HepG2 (cell line): ENCODE measurements at regions not wholly inside any gene's neighbourhood (a gene's known extent, or its start where the extent isn't known, plus 50 kb on each side); places are given as distances from the start of the nearest gene placed in this dataset.

Experiments used
- ATAC-seq: fragments of 200-7000 bp; cut with Tn5 transposase; 3 replicates; pipeline ENCODE4 v1.9.1; 2020; ENCODE audit warnings: mild to moderate bottlenecking, moderate library complexity
- BruUV-seq: library from RNA; stranded (reverse); fragments of 400-500 nt; replicated peaks from 2 replicates; lab custom pipeline; 2021; lab: Mats Ljungman, UMichigan
- CTCF ChIA-PET: fragments of 300-600 bp; formaldehyde crosslinking; extraction: SDS; loops from one replicate; lab custom pipeline; 2021; ENCODE audit warnings: low total read pairs, inconsistent platforms, low intra/inter-chr PET ratio; lab: Yijun Ruan, JAX
- POLR2A ChIA-PET: fragments of 350-600 bp; sonication (Branson Sonifier 250); formaldehyde crosslinking; loops from one replicate; lab custom pipeline; 2020; ENCODE audit warnings: antibody characterized with exemption, inconsistent platforms; lab: Yijun Ruan, JAX
- DNase-seq: peaks from one replicate; pipeline ENCODE4 v3.0.0-alpha.2; 2015; ENCODE audit warnings: low spot score
- FAIRE-seq: peaks from 3 replicates; lab custom pipeline; 2011; peaks lifted over from hg19 to GRCh38; lab: Jason Lieb, UNC
- H2AFZ ChIP-seq: one replicate; pipeline ENCODE4 v1.6.1; 2011; ENCODE audit warnings: low read length, inconsistent platforms
- H3K27ac ChIP-seq: fragments of 300-600 bp; 3 replicates; pipeline ENCODE4 v1.8.0; 2011; ENCODE audit warnings: mixed run types, mild to moderate bottlenecking, mixed read lengths, low read length, inconsistent platforms; ENCODE audit not compliant: insufficient read depth; ENCODE audit errors: extremely low read length
- H3K27me3 ChIP-seq, 2 experiments: fragments of 200-600 bp in 1 of 2; 2 replicates in 1 of 2; 3 replicates in 1 of 2; pipeline versions ENCODE4 v1.6.0 to v1.8.0; 2011; ENCODE audit warnings: low read length in 2 of 2, mild to moderate bottlenecking in 2 of 2, moderate library complexity in 2 of 2, inconsistent platforms in 1 of 2; ENCODE audit not compliant: insufficient read depth in 2 of 2, control insufficient read depth in 1 of 2
- H3K36me3 ChIP-seq, 2 experiments: fragments of 200-600 bp in 1 of 2; replicated peaks in 1 of 2; 2 replicates in 1 of 2; 3 replicates in 1 of 2; pipeline versions ENCODE4 v1.5.1 to v1.8.0; 2011; ENCODE audit warnings: low read length in 2 of 2, inconsistent platforms in 1 of 2; ENCODE audit not compliant: insufficient read depth in 2 of 2, control insufficient read depth in 1 of 2
- H3K4me1 ChIP-seq: 2 replicates; pipeline ENCODE4 v1.5.1; 2012; ENCODE audit warnings: low read length, inconsistent platforms; ENCODE audit not compliant: insufficient read depth
- H3K4me2 ChIP-seq: 2 replicates; pipeline ENCODE4 v1.6.0; 2011; ENCODE audit warnings: low read depth, low read length, inconsistent platforms
- H3K4me3 ChIP-seq, 3 experiments: fragments of 200-600 bp in 1 of 3; sonication (generic), shearing (Covaris generic) in 1 of 3; replicated peaks in 1 of 3; 2 replicates each; pipeline ENCODE4 v1.5.1; 2011 to 2016; ENCODE audit warnings: low read length in 3 of 3, inconsistent platforms in 2 of 3, low read depth in 2 of 3, mild to moderate bottlenecking in 2 of 3, control low read depth in 1 of 3, mixed read lengths in 1 of 3; ENCODE audit not compliant: insufficient read depth in 1 of 3
- H3K79me2 ChIP-seq: one replicate; pipeline ENCODE4 v1.6.1; 2011; ENCODE audit warnings: low read length, inconsistent platforms; ENCODE audit not compliant: insufficient read depth
- H3K9ac ChIP-seq: 2 replicates; pipeline ENCODE4 v1.6.0; 2011; ENCODE audit warnings: mild to moderate bottlenecking, low read depth, low read length, inconsistent platforms; ENCODE audit not compliant: insufficient read depth
- H3K9me3 ChIP-seq: 2 replicates; pipeline ENCODE4 v1.5.1; 2012; ENCODE audit warnings: mild to moderate bottlenecking, low read length
- H4K20me1 ChIP-seq: 2 replicates; pipeline ENCODE4 v1.6.0; 2011; ENCODE audit warnings: inconsistent platforms, mild to moderate bottlenecking, low read length, moderate library complexity; ENCODE audit not compliant: insufficient read depth
- ARID5B ChIP-seq: IDR thresholded peaks from 2 replicates; pipeline ENCODE4 v1.4.0; 2020; ENCODE audit warnings: mild to moderate bottlenecking, missing genetic modification reagents
- GATA4 ChIP-seq: sonication (generic); IDR thresholded peaks from 2 replicates; pipeline ENCODE4 v1.6.1; 2016; ENCODE audit warnings: antibody characterized with exemption, low read depth, borderline replicate concordance
- KAT8 ChIP-seq: IDR thresholded peaks from 2 replicates; pipeline ENCODE4 v1.6.1; 2016; ENCODE audit warnings: missing genetic modification reagents, missing compliant biosample characterization
- MTF1 ChIP-seq: sonication (generic); formaldehyde crosslinking; IDR thresholded peaks from 2 replicates; pipeline ENCODE4 v1.5.0; 2020; ENCODE audit warnings: missing genetic modification reagents
- NFYC ChIP-seq: IDR thresholded peaks from 2 replicates; pipeline ENCODE4 v1.6.1; 2016; ENCODE audit warnings: missing genetic modification reagents, missing compliant biosample characterization
- PATZ1 ChIP-seq: sonication (generic); formaldehyde crosslinking; IDR thresholded peaks from 2 replicates; pipeline ENCODE4 v1.4.0; 2020; ENCODE audit warnings: missing genetic modification reagents
- RARG ChIP-seq: sonication (generic); formaldehyde crosslinking; IDR thresholded peaks from 2 replicates; pipeline ENCODE4 v1.4.0; 2020; ENCODE audit warnings: low read depth, mild to moderate bottlenecking, missing genetic modification reagents
- ZC3H4 ChIP-seq: sonication (generic); formaldehyde crosslinking; IDR thresholded peaks from 2 replicates; pipeline ENCODE4 v1.4.0; 2020; ENCODE audit warnings: missing genetic modification reagents, borderline replicate concordance
- ZNF18 ChIP-seq: sonication (generic); formaldehyde crosslinking; IDR thresholded peaks from 2 replicates; pipeline ENCODE4 v1.8.0; 2022; ENCODE audit warnings: mild to moderate bottlenecking, missing genetic modification reagents; ENCODE audit not compliant: insufficient replicate concordance
- ZNF264 ChIP-seq: sonication (generic); formaldehyde crosslinking; IDR thresholded peaks from 2 replicates; pipeline ENCODE4 v1.4.0; 2020; ENCODE audit warnings: missing genetic modification reagents
- ZNF629 ChIP-seq: sonication (generic); formaldehyde crosslinking; conservative IDR thresholded peaks from 2 replicates; pipeline ENCODE4 v1.5.0; 2020; ENCODE audit warnings: missing genetic modification reagents
- ZNF709 ChIP-seq: sonication (generic); formaldehyde crosslinking; IDR thresholded peaks from 2 replicates; pipeline ENCODE4 v1.5.0; 2020; ENCODE audit warnings: mild to moderate bottlenecking, missing genetic modification reagents
- ZNF782 ChIP-seq: sonication (generic); formaldehyde crosslinking; IDR thresholded peaks from 2 replicates; pipeline ENCODE4 v1.4.0; 2020; ENCODE audit warnings: missing genetic modification reagents, mild to moderate bottlenecking, borderline replicate concordance
- WGBS: methylation state at CpG from one replicate; pipeline ENCODE4 v1.1.6; 2017; ENCODE audit warnings: low lambda C conversion rate; 5-methylcytosine and 5-hydroxymethylcytosine counted together
- in situ Hi-C: cut with HindIII; loops from 2 replicates; pipeline ENCODE4 v1.10.0; 2017; ENCODE audit warnings: low pct_unique_long_range_greater_than_20kb; ENCODE audit not compliant: extremely low pct_ligation_motif_present
- intact Hi-C: fragments of 100-400 bp; cut with micrococcal nuclease; formaldehyde crosslinking; loops from one replicate; pipeline ENCODE4 v1.10.0; 2022; ENCODE audit not compliant: unreplicated experiment
- TF ChIP-seq, protein P1 (sequence below): sonication (generic); formaldehyde crosslinking; IDR thresholded peaks from 2 replicates; pipeline ENCODE4 v1.4.0; 2020; ENCODE audit warnings: low read depth, mild to moderate bottlenecking, missing genetic modification reagents

DNA sequence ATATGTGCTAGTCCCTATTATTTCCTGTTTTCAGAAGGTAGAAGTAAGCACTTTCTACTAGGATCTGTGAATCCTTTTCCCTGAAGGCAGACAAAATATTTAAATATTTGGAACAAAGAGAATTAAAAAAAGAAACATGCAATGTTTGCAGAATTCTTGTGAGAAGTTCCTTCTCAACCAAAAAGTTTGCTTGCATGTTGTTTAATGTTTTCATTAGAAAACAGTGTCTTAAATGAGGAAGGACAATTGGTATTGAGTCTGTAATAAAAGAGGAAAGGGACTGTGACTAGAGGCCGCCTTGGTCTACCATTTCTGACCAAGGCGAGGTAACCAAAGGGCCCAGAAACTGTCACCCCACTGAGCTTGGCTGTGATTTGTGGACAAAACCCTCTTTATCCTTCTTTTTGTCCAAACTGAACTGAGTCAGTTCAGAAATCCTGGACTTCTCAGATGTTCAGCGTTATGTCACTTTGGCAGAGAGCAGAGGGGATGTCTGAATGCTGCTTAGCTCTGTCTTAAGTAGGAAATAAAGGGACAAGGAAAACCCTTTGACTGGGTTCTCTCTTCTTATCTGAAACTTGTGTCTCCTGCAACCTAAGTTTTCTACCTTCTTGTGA is 129.8 kb upstream of the CPM start (continued):
- TF ChIP-seq ZC3H4 (no peak), ZNF629 (CRISPR knock-in tag) (no peak), RARG (CRISPR knock-in tag) (no peak), PATZ1 (CRISPR knock-in tag) (no peak), ZNF264 (CRISPR knock-in tag) (no peak), ZNF782 (no peak), GATA4 (no peak)

DNA sequence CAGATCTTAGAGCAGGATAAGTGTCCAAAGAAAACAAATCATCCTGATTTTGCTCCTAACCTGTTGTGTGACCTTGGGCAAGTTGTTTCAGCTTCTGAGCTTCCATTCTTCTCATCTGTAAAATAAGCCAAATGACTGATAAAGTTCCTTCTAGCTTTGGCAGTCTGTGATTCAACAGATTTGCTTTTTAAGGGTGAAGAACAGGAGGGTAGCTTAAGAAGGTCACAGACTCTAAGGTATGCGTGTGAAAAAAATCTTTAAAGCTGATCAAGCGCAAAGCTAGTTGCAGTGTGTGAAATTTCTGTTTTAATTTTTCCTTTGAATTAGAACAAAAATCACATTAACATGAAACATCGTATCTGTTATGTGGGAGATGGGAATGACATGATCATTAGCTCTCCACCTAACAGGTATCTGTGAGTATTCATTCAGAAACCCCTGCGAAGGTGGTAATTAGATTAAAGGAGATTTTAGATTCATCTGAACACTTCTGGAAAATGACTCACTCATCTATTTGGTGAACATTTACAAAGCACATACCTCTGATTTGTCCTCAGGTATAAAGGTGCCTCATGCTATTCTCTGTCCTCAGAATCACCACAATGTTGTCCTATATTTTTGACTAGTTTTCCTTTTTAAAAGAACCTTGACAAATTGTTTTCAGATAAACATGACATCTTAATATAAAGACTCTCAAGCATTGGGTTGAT is 131.9 kb upstream of the CPM start:
- Histone ChIP-seq H4K20me1 (no peaks in the 10 kb centered on the region), H3K4me3 (no peak overlapping the region), H3K27me3 (peaks cover 0 to 8% of the 10 kb centered on the region in 2 experiments; a peak in 1 of 5 replicates), H3K27ac (no peak overlapping the region), H3K79me2 (no peaks in the 10 kb centered on the region), H3K9me3 (no peaks in the 10 kb centered on the region), H3K4me1 (peaks cover 18% of the 10 kb centered on the region; the same call in 1 of the 2 replicates), H3K9ac (no peak overlapping the region), H3K4me2 (no peak overlapping the region), H2AFZ (no peak overlapping the region), H3K36me3 (no peaks in the 10 kb centered on the region)
- BruUV-seq = no TSS peak
- in situ Hi-C loops (no loop called here), intact Hi-C loops (no loop called here)
- FAIRE-seq = no peak
- WGBS = 72% methylated on average over 4 of the region's 4 CpGs
- TF ChIP-seq, protein P1, sequence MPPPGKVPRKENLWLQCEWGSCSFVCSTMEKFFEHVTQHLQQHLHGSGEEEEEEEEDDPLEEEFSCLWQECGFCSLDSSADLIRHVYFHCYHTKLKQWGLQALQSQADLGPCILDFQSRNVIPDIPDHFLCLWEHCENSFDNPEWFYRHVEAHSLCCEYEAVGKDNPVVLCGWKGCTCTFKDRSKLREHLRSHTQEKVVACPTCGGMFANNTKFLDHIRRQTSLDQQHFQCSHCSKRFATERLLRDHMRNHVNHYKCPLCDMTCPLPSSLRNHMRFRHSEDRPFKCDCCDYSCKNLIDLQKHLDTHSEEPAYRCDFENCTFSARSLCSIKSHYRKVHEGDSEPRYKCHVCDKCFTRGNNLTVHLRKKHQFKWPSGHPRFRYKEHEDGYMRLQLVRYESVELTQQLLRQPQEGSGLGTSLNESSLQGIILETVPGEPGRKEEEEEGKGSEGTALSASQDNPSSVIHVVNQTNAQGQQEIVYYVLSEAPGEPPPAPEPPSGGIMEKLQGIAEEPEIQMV (CRISPR knock-in tag) = no peak
- TF ChIP-seq KAT8 (CRISPR knock-in tag) = no peak
- no peak for TF ChIP-seq ZNF709 (CRISPR knock-in tag)
- no peak for TF ChIP-seq NFYC (CRISPR knock-in tag)
- TF ChIP-seq ZNF18 (CRISPR knock-in tag) = no peak
- TF ChIP-seq ARID5B (CRISPR knock-in tag) = no peak
- no peak for TF ChIP-seq MTF1 (CRISPR knock-in tag)
- ATAC-seq = no peak
- CTCF ChIA-PET = no interaction called here
- DNase-seq = no peak
- POLR2A ChIA-PET = no interaction called here
